GM12874 (cell line): ENCODE measurements at regions not wholly inside any gene's neighbourhood (a gene's known extent, or its start where the extent isn't known, plus 50 kb on each side); places are given as distances from the start of the nearest gene placed in this dataset.

Source experiments
- TF ChIP-seq, protein P1 (sequence below): IDR thresholded peaks from 2 replicates; pipeline ENCODE4 v1.5.1; 2011; ENCODE audit warnings: low read depth, mild to moderate bottlenecking, control low read depth, low read length, moderate library complexity; ENCODE audit not compliant: insufficient read depth

DNA sequence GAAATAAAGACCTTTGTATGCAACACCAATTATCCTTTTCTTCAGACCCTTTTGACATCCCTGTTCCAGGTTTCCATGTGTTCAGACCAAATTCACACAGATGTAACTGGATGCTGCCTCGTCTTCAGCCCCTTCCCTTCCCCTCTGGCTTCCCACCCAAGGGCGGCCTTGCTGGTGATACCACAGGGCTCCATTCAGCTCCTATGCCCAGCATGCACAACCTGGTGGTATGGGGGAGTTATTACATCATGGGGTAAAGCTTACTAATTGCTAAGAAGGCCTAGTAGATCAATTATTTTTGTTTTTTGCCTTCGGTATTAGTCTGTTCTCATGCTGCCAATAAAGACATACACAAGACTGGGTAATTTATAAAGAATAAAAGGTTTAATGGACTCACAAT is 317.0 kb upstream of the CXXC4 start:
- TF ChIP-seq, protein P1, sequence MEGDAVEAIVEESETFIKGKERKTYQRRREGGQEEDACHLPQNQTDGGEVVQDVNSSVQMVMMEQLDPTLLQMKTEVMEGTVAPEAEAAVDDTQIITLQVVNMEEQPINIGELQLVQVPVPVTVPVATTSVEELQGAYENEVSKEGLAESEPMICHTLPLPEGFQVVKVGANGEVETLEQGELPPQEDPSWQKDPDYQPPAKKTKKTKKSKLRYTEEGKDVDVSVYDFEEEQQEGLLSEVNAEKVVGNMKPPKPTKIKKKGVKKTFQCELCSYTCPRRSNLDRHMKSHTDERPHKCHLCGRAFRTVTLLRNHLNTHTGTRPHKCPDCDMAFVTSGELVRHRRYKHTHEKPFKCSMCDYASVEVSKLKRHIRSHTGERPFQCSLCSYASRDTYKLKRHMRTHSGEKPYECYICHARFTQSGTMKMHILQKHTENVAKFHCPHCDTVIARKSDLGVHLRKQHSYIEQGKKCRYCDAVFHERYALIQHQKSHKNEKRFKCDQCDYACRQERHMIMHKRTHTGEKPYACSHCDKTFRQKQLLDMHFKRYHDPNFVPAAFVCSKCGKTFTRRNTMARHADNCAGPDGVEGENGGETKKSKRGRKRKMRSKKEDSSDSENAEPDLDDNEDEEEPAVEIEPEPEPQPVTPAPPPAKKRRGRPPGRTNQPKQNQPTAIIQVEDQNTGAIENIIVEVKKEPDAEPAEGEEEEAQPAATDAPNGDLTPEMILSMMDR = no peak

DNA sequence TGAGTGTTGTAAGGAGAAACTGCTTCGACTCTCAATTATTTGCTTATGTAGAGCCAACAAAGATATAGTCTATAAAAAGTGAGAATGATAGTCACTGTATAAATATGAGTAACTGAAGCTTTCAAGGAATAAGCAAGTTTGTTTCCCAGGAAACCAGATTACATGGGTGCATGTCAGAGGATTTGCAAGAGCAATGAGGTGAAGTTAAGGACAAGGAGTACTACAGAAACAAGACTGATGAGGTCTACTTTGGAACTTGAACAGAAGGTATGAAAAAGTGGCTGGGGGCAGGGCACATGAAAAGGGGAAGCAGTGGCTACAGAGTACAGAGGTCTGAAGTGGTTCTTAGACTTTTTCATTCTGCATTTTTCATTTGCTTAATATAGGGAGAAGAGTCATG is 321.0 kb upstream of the CXXC4 start:
- TF ChIP-seq, protein P1 = no peak

DNA sequence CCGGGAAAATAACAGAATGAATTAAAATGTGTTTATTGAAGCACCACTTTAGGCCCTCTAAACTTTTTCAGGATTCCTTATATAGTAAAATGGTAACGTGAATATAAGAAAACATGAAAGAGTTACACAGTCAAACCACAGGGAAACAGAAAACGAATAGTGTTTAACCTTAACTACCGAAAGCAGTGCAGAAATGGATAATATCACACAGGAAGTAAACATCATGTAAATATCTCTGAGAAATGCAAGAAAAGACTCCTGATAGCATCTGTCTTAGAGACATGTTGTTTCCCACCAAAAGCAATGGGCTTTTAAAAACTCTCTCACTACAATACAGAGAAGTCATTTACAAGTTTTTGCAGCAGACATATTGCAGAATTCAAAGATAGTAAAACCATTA is 323.9 kb upstream of the CXXC4 start:
- TF ChIP-seq, protein P1 = no peak

DNA sequence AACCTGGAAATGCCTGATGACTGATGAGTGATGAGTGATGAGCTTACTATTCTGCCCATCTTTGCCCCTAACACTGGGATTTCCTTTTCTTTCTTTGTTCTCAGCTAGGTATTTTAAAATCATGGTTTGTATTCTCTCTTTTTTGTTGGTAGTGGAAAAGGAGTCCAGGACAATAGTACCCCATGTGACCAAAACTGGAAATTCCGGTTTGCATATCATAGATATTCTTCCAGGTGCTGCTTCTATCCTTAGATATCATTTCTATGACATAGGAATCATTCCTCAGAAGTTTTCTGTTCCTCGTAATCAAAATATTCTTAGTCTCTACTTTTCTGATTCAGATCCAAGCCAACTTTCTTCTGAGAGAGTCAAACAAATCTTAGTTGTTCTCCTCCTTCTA is 320.5 kb upstream of the TET2 start:
- TF ChIP-seq, protein P1 = no peak

DNA sequence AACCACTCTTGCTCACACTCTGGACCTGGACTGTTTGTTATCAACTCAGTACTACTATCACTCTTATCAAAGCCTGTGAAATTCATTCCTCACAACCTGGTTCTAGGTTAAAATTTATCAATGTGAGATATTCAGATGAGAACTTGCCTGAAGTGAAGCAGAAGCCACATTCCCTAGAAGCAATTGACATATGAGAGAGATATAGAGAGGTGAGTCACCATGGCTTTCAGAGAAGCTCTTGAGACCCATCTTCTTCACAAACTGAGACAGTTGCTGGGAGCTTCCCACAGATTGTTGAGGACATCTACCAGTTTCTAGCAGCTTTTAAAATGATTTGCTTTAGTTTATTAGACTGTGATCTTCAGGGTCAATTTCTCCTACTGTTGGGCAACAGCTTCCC is 316.9 kb upstream of the TET2 start:
- TF ChIP-seq, protein P1 = no peak

DNA sequence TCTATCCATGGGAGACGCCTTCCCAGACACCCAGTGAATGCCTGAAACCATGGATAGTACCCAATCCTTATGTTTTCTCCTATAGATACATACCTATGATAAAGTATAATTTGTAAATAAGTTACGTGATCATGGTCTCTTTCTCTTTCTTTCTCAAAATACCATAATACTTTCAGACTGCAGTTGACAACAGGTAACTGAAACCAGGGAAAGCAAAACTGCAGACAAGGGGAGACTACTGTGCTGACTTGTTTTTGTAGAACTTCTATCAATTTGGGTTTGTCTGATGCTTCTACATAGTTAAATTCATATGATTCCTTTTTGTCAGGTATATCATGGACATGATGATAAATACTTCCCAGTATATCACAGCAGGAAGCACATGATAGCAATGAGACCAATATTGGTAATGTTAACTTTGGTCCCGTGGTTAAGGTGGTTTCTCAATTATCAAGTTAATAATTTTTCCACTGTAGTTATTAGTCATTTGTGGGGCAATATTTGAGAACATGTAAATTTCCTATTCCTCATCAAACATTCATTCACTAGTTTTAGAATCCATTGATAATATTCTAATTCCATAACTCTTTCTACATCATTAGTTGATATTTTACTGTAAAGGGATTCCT is 298.0 kb upstream of the TET2 start:
- TF ChIP-seq, protein P1 = no peak

DNA sequence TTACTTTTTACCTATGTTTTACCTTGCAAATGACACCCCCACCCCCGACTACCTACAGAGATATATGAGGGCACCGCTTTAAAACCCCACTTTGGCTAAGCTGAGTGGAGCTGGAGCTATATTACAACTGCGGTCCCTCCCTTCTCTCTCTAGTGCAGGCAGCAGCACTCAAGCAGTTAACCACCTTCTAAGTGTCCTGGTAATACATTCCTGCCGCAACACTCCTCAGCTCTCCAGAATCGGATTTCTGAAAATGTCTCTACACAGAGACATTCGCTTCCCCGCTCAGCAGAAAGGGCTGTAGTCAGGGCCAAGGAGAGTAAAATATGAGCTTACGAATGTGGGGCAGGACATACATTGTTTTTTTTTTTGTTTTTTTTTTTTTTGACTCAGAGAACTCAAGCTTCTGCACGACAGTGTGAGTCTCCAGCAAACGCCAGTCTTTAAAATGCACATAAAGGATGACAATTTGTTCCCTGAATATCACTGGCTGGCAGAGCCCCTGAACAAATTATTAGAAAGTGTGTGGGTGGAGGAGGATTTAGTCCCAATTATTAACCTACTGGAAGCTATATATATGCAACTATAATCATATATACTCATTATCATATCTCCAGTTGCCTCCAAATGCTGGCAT is 287.0 kb upstream of the TET2 start:
- TF ChIP-seq, protein P1 = no peak
